ENCODE measurements at regions not wholly inside any gene's neighbourhood (a gene's known extent, or its start where the extent isn't known, plus 50 kb on each side); places are given as distances from the start of the nearest gene placed in this dataset.
A peak's percentile ranks its signal among the peaks of the same experiment; 100 is the strongest.

DNA sequence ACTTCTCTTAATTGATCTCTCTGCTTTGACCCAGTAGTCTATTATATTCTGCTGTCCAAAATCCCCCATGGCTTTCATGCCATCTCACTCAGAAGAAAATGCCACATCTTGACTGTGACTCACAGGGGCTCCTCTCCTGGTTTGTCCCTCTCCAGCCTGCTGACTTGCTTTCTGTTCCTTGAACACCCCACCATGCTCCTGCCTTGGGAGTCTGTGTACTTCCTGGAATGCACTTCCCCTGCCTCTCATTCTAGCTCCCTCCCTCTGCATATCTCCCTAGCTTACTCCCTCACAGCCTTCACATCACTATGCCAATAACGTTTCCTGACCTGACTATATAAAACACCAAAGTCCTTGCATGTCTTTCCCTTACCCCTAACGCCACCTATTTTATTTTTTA lies 167.2 kb downstream of the TRIB2 start:
- peak; percentile 18 for DNase-seq
- H3K27me3 Mint-ChIP-seq (ENCODE audit: insufficient read depth): no peaks in the 10 kb centered on the region
- H3K36me3 Mint-ChIP-seq (ENCODE audit: low read depth): no peaks in the 10 kb centered on the region
- TF ChIP-seq, protein P1, sequence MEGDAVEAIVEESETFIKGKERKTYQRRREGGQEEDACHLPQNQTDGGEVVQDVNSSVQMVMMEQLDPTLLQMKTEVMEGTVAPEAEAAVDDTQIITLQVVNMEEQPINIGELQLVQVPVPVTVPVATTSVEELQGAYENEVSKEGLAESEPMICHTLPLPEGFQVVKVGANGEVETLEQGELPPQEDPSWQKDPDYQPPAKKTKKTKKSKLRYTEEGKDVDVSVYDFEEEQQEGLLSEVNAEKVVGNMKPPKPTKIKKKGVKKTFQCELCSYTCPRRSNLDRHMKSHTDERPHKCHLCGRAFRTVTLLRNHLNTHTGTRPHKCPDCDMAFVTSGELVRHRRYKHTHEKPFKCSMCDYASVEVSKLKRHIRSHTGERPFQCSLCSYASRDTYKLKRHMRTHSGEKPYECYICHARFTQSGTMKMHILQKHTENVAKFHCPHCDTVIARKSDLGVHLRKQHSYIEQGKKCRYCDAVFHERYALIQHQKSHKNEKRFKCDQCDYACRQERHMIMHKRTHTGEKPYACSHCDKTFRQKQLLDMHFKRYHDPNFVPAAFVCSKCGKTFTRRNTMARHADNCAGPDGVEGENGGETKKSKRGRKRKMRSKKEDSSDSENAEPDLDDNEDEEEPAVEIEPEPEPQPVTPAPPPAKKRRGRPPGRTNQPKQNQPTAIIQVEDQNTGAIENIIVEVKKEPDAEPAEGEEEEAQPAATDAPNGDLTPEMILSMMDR (IDR thresholded peaks at IDR 0.05): no peak
- H3K27ac Mint-ChIP-seq: peak overlapping the region; percentile 66
- H3K9me3 Mint-ChIP-seq: no peaks in the 10 kb centered on the region
- peaks cover 45% of the 10 kb centered on the region for H3K4me1 Mint-ChIP-seq (ENCODE audit: low read depth)
- H3K4me3 Mint-ChIP-seq: peak overlapping the region; percentile 17; the same call in 1 of the 2 replicates

DNA sequence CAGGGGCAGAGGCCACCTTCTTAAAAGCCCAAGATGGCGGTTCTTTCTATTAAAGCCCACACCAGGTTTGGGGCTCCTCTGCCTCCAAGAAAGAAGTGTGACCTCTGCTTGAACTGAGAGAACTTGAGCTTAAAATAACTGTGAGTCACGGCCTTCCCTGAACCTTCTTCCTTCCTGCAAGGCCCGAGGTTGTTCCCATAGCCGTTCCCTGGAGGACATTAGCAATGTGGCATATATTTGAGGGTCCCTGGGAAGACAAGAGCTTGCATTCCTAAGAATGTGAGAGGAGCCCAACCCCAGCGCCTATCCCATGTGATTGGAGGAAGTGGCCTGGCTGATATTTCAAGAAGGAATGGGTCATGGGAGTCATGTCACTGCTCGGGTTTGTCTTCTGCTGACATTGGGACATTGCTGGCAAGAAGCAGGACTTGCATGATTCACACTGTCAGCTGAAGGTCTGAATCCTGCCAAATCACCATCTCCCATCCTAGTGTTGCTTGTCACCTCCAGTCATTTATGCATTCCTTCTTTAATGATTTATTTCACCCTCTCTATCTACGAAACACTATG lies 168.1 kb downstream of the TRIB2 start:
- H3K27me3 Mint-ChIP-seq (ENCODE audit: insufficient read depth): no peaks in the 10 kb centered on the region
- TF ChIP-seq, protein P1 (IDR thresholded peaks at IDR 0.05): no peak
- no peaks in the 10 kb centered on the region for H3K36me3 Mint-ChIP-seq (ENCODE audit: low read depth)
- no peaks in the 10 kb centered on the region for H3K9me3 Mint-ChIP-seq
- peak overlapping the region; percentile 85 for H3K27ac Mint-ChIP-seq
- peak; percentile 72 for DNase-seq
- H3K4me1 Mint-ChIP-seq (ENCODE audit: low read depth): peaks cover 42% of the 10 kb centered on the region
- H3K4me3 Mint-ChIP-seq: peak overlapping the region; percentile 48

DNA sequence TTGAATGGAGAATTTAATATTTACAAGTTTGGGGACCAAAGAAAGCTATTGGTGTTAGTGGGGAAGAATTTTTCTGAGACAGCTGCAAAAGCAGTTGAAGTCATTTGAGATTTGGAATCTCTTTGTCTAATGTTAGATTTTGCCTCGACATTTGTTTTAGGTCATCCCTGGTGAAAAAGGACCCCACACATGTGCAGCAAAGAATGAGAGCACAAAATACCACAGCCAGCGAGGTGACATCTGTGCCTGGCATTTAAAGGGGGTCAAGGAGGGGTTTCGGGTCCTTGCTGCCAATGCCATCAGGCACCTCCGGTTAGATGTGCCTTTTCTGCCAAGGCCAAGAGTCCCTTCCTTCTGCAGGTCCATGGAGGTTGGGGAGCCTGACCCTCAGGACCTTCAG lies 173.3 kb downstream of the TRIB2 start:
- Mint-ChIP-seq H3K4me1 (ENCODE audit: low read depth) (peaks cover 22% of the 10 kb centered on the region), H3K27ac (no peak overlapping the region), H3K36me3 (ENCODE audit: low read depth) (peaks cover 18% of the 10 kb centered on the region), H3K9me3 (peaks cover 20% of the 10 kb centered on the region), H3K4me3 (no peak overlapping the region), H3K27me3 (ENCODE audit: insufficient read depth) (no peaks in the 10 kb centered on the region; the same call in 1 of the 2 replicates)
- no peak for DNase-seq
- TF ChIP-seq, protein P1 (IDR thresholded peaks at IDR 0.05): no peak

DNA sequence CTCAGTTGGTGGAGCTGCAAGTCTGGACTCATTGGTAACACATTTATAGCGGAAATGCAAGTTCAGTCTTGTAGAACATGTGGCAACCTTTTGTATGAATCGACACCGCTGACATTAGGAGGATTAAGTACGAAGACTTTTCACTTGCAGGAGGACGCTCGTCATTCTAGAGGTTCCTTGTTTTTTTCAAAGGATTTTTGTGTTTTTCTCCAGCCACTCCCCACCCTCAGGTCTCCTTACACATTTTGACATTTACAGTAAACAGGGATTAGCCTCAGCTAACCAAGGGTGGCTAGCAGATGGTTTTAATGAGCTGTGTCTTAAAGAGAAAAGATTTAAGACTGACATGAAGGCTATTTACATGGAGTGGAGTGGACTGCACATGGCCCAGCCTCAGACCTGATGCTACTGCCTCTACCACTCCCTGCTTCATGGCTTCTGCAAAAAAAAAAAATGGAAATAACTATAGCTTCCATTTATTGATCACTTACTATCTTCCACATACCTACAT lies 173.8 kb downstream of the TRIB2 start:
- H3K36me3 Mint-ChIP-seq (ENCODE audit: low read depth): peaks cover 22% of the 10 kb centered on the region
- DNase-seq: no peak
- no peak overlapping the region for H3K4me3 Mint-ChIP-seq

DNA sequence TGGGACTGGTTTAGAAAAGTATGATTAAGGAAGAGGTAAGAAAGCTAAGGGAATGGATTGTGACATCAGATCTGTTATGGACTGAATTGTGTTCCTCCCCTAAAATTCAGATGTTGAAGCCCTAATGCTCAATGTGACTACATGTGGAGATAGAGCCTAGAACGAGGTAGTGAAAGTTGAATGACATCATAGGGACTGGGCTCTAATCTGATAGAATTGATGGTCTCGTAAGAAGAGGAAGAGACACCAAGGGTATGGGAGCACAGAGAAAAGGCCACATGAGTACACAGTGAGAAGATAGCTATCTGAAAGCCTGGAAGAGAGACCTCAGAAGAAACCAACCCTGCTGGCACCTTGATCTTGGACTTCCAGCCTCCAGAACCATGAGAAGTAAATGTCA lies 178.3 kb downstream of the TRIB2 start:
- TF ChIP-seq, protein P1 (IDR thresholded peaks at IDR 0.05): no peak
- Mint-ChIP-seq H3K27ac (no peak overlapping the region), H3K9me3 (peaks cover 20% of the 10 kb centered on the region), H3K36me3 (ENCODE audit: low read depth) (peaks cover 22% of the 10 kb centered on the region), H3K4me3 (no peak overlapping the region), H3K4me1 (ENCODE audit: low read depth) (peaks cover 9% of the 10 kb centered on the region), H3K27me3 (ENCODE audit: insufficient read depth) (no peaks in the 10 kb centered on the region; the same call in 1 of the 2 replicates)
- no peak for DNase-seq

More for the DNA sequence above, 173.8 kb downstream of the TRIB2 start:
- Mint-ChIP-seq H3K9me3 (peaks cover 20% of the 10 kb centered on the region), H3K4me1 (ENCODE audit: low read depth) (peaks cover 17% of the 10 kb centered on the region), H3K27me3 (ENCODE audit: insufficient read depth) (no peaks in the 10 kb centered on the region; the same call in 1 of the 2 replicates), H3K27ac (no peak overlapping the region)
- TF ChIP-seq, protein P1 (IDR thresholded peaks at IDR 0.05): no peak
